ENCODE measurements at regions not wholly inside any gene's neighbourhood (a gene's known extent, or its start where the extent isn't known, plus 50 kb on each side); places are given as distances from the start of the nearest gene placed in this dataset.

DNA sequence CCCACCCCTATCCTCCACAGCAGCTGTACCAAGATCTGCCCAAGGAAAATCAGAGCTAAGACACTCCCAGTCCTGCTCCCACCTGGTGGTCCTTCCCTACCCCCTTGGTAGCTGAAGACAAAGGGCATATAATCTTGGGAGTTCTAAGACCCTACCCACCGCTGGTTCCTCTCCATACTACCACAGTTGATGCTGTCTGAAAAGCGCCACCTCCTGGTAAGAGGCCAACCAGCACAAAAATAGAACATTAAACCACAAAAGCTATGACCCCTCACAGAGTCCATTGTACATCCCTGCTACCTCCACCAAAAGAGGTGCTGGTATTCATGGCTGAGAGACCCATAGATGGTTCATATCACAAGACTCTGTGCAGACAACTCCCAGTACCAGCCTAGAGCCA is 161.5 kb upstream of the ARHGAP42 start:
- no peak for TF ChIP-seq EZH2phosphoT487 (IDR thresholded peaks at IDR 0.05; ENCODE audit: borderline replicate concordance, low read length)
- TF ChIP-seq, protein P1, sequence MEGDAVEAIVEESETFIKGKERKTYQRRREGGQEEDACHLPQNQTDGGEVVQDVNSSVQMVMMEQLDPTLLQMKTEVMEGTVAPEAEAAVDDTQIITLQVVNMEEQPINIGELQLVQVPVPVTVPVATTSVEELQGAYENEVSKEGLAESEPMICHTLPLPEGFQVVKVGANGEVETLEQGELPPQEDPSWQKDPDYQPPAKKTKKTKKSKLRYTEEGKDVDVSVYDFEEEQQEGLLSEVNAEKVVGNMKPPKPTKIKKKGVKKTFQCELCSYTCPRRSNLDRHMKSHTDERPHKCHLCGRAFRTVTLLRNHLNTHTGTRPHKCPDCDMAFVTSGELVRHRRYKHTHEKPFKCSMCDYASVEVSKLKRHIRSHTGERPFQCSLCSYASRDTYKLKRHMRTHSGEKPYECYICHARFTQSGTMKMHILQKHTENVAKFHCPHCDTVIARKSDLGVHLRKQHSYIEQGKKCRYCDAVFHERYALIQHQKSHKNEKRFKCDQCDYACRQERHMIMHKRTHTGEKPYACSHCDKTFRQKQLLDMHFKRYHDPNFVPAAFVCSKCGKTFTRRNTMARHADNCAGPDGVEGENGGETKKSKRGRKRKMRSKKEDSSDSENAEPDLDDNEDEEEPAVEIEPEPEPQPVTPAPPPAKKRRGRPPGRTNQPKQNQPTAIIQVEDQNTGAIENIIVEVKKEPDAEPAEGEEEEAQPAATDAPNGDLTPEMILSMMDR (conservative IDR thresholded peaks at IDR 0.05; ENCODE audit: low read depth, low read length), result peak; percentile 69; the same call in 1 of the 2 replicates

Data from PC-3 (cell line).